ENCODE measurements at regions not wholly inside any gene's neighbourhood (a gene's known extent, or its start where the extent isn't known, plus 50 kb on each side); places are given as distances from the start of the nearest gene placed in this dataset.

- TF ChIP-seq, protein P1, sequence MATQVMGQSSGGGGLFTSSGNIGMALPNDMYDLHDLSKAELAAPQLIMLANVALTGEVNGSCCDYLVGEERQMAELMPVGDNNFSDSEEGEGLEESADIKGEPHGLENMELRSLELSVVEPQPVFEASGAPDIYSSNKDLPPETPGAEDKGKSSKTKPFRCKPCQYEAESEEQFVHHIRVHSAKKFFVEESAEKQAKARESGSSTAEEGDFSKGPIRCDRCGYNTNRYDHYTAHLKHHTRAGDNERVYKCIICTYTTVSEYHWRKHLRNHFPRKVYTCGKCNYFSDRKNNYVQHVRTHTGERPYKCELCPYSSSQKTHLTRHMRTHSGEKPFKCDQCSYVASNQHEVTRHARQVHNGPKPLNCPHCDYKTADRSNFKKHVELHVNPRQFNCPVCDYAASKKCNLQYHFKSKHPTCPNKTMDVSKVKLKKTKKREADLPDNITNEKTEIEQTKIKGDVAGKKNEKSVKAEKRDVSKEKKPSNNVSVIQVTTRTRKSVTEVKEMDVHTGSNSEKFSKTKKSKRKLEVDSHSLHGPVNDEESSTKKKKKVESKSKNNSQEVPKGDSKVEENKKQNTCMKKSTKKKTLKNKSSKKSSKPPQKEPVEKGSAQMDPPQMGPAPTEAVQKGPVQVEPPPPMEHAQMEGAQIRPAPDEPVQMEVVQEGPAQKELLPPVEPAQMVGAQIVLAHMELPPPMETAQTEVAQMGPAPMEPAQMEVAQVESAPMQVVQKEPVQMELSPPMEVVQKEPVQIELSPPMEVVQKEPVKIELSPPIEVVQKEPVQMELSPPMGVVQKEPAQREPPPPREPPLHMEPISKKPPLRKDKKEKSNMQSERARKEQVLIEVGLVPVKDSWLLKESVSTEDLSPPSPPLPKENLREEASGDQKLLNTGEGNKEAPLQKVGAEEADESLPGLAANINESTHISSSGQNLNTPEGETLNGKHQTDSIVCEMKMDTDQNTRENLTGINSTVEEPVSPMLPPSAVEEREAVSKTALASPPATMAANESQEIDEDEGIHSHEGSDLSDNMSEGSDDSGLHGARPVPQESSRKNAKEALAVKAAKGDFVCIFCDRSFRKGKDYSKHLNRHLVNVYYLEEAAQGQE (IDR thresholded peaks at IDR 0.05; ENCODE audit: low read depth): no peak
- TF ChIP-seq EZH2 (IDR thresholded peaks at IDR 0.05) (no peak), JUND (IDR thresholded peaks at IDR 0.05) (no peak), ELF1 (IDR thresholded peaks at IDR 0.05; ENCODE audit: borderline replicate concordance, low read depth) (no peak)
- TF ChIP-seq, protein P2, sequence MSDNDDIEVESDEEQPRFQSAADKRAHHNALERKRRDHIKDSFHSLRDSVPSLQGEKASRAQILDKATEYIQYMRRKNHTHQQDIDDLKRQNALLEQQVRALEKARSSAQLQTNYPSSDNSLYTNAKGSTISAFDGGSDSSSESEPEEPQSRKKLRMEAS (IDR thresholded peaks at IDR 0.05): no peak
- TF ChIP-seq, protein P3, sequence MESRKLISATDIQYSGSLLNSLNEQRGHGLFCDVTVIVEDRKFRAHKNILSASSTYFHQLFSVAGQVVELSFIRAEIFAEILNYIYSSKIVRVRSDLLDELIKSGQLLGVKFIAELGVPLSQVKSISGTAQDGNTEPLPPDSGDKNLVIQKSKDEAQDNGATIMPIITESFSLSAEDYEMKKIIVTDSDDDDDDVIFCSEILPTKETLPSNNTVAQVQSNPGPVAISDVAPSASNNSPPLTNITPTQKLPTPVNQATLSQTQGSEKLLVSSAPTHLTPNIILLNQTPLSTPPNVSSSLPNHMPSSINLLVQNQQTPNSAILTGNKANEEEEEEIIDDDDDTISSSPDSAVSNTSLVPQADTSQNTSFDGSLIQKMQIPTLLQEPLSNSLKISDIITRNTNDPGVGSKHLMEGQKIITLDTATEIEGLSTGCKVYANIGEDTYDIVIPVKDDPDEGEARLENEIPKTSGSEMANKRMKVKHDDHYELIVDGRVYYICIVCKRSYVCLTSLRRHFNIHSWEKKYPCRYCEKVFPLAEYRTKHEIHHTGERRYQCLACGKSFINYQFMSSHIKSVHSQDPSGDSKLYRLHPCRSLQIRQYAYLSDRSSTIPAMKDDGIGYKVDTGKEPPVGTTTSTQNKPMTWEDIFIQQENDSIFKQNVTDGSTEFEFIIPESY (IDR thresholded peaks at IDR 0.05; ENCODE audit: extremely low read depth, insufficient replicate concordance, low read length): no peak
Observed at GRCh38 chr3:65168547-65168946, 480.7 kb upstream of the ADAMTS9 start (continued).

DNA sequence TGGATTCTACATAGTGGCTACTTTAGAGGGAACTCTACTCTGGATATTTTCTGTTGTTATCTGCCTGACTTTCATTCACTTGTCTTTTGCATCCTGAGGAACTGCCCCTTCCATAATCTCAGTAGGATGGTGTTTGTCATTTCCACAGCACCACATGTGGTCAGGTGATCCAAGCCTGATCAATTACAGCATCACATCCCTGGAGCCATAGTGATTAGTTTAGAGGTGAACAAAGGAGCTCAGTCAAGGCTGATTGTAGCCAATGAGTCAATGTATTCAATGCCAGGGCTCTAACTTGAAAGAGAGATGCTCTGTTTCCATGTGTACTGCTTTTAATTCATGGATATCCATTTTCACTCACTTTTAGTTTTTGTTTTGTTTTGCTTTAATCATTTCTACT lies 478.7 kb upstream of the ADAMTS9 start:
- POLR2A ChIA-PET: no interaction called here
- no peak overlapping the region for H3K4me3 ChIP-seq (replicated peaks in 1 of 2; ENCODE audit: low read depth in 1 of 2, low read length in 2 of 2)
- CTCF ChIA-PET: no interaction called here
- TF ChIP-seq, protein P2 (IDR thresholded peaks at IDR 0.05): no peak
- TF ChIP-seq YY1 (IDR thresholded peaks at IDR 0.05; ENCODE audit: extremely low read depth, insufficient replicate concordance, low read depth, low read length): no peak
- TF ChIP-seq, protein P1 (IDR thresholded peaks at IDR 0.05; ENCODE audit: low read depth): no peak
- TF ChIP-seq CEBPB (IDR thresholded peaks at IDR 0.05; ENCODE audit: low read depth): no peak
- no peak for TF ChIP-seq SRF (IDR thresholded peaks at IDR 0.05; ENCODE audit: low read depth)
- TF ChIP-seq CBX3 (IDR thresholded peaks at IDR 0.05; ENCODE audit: low read depth): no peak
- TF ChIP-seq, protein P4, sequence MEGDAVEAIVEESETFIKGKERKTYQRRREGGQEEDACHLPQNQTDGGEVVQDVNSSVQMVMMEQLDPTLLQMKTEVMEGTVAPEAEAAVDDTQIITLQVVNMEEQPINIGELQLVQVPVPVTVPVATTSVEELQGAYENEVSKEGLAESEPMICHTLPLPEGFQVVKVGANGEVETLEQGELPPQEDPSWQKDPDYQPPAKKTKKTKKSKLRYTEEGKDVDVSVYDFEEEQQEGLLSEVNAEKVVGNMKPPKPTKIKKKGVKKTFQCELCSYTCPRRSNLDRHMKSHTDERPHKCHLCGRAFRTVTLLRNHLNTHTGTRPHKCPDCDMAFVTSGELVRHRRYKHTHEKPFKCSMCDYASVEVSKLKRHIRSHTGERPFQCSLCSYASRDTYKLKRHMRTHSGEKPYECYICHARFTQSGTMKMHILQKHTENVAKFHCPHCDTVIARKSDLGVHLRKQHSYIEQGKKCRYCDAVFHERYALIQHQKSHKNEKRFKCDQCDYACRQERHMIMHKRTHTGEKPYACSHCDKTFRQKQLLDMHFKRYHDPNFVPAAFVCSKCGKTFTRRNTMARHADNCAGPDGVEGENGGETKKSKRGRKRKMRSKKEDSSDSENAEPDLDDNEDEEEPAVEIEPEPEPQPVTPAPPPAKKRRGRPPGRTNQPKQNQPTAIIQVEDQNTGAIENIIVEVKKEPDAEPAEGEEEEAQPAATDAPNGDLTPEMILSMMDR (IDR thresholded peaks at IDR 0.05 in 2 of 3, conservative IDR thresholded peaks at IDR 0.05 in 1 of 3; ENCODE audit: borderline replicate concordance in 1 of 3, insufficient read depth in 1 of 3, low read depth in 2 of 3, low read length in 2 of 3): no peak
- TF ChIP-seq EZH2 (IDR thresholded peaks at IDR 0.05): no peak

More for the DNA sequence above, 478.7 kb upstream of the ADAMTS9 start:
- Histone ChIP-seq H3K27me3 (ENCODE audit: insufficient read depth, low read length) (peaks cover 30% of the 10 kb centered on the region), H3K9ac (ENCODE audit: low read length) (no peak overlapping the region), H3K27ac (ENCODE audit: low read depth, low read length) (no peak overlapping the region), H3K36me3 (ENCODE audit: control insufficient read depth in 1 of 2, insufficient read depth in 2 of 2, low read length in 2 of 2) (no peaks in the 10 kb centered on the region), H4K20me1 (ENCODE audit: insufficient read depth) (no peaks in the 10 kb centered on the region), H3K9me2 (ENCODE audit: insufficient read depth) (no peaks in the 10 kb centered on the region), H3K4me1 (ENCODE audit: control insufficient read depth in 1 of 2, insufficient read depth in 2 of 2, low read length in 2 of 2) (no peaks in the 10 kb centered on the region), H3K9me3 (ENCODE audit: control insufficient read depth in 1 of 2, insufficient read depth in 1 of 2, low read depth in 1 of 2, low read length in 2 of 2) (no peaks in the 10 kb centered on the region), H2AFZ (ENCODE audit: low read depth, low read length, poor library complexity, severe bottlenecking) (no peak overlapping the region), H3K4me2 (ENCODE audit: low read length) (no peak overlapping the region), H3K79me2 (ENCODE audit: insufficient read depth, low read length) (no peaks in the 10 kb centered on the region)
- ATAC-seq: no peak
- no TSS peak for BruUV-seq (replicated peaks)
- intact Hi-C loops (cut with micrococcal nuclease): no loop called here
- no peak for DNase-seq (ENCODE audit: low read depth, low spot score)
- RAD21 ChIA-PET (ENCODE audit: low non-redundant PET in 1 of 2, low total read pairs in 2 of 2, uncharacterized antibody in 2 of 2, unreplicated experiment in 2 of 2): no interaction called here
